ENCODE measurements at regions not wholly inside any gene's neighbourhood (a gene's known extent, or its start where the extent isn't known, plus 50 kb on each side); places are given as distances from the start of the nearest gene placed in this dataset.
"Not testable (repeated sequence)": the region's sequence is repeated elsewhere in the genome, so short reads cannot be mapped to it uniquely, and the experiment has no call there.

GRCh38 chr12:25615119-25615518 lies 62.0 kb upstream of the LMNTD1 start:
- H3K4me3 ChIP-seq (ENCODE audit: low read depth, low read length) = no peak overlapping the region
- peak; percentile 81 for DNase-seq (ENCODE audit: low read depth)

DNA sequence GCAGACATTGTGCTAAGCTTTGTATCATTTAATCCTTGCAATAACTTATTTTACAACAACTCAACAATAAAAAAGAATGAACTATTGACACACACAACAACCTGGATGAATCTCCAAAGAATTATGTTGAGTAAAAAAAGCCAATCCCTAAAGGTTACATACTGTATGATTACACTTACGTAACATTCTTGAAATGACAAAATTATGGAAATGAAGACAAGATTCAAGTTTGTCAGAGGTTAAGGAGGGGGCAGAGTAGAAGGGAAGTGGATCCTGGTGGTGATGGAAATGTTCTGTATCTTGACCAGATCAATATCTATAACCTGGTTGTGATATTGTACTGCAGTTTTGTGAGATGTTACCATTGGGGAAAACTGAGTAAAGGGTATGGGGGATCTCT lies 63.2 kb upstream of the LMNTD1 start:
- DNase-seq (ENCODE audit: low read depth) = no peak
- no peak overlapping the region for H3K4me3 ChIP-seq (ENCODE audit: low read depth, low read length)

- DNase-seq (ENCODE audit: low read depth) = no peak
- no peak overlapping the region for H3K4me3 ChIP-seq (ENCODE audit: low read depth, low read length)
Observed at GRCh38 chr12:25617991-25618390, 64.9 kb upstream of the LMNTD1 start.

DNA sequence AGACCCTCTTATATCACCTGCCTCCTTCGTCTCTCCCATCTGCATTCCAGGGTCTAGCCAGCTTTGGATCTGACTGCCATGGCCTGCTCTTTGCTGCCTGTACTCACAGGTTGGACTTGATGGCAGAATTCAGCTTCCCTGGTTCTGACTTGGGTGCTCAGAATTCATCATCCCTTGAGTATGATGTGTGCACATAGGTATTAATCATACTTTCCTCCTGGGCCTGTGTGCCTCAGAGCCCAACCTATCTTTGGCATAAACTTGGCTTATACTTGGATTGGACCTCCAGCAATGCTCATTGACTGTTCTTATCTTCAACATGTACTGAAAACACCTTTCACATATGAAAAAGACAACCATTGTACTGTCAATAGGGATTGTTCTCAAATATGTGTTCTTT lies 70.7 kb upstream of the LMNTD1 start:
- H3K4me3 ChIP-seq (ENCODE audit: low read depth, low read length) = no peak overlapping the region
- DNase-seq (ENCODE audit: low read depth) = no peak

DNA sequence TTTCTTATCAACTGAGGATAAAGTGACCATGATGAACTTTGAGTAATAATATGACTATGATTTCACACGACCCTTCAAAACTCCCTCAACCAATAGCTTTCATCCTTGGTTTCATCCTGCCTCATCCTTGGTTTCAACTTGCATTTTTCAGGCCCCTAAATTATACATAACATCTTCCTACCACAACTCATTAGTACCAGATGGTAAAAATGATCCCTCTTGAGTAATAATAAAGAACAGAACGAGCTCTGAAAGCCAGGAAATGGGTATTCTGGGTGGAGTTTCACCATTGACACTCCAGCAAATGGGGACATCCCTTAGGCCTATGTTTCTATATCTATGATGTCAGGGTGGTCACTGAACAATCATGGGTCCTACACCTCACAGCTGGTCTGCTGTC lies 72.1 kb upstream of the LMNTD1 start:
- no peak overlapping the region for H3K4me3 ChIP-seq (ENCODE audit: low read depth, low read length)
- no peak for DNase-seq (ENCODE audit: low read depth)

DNA sequence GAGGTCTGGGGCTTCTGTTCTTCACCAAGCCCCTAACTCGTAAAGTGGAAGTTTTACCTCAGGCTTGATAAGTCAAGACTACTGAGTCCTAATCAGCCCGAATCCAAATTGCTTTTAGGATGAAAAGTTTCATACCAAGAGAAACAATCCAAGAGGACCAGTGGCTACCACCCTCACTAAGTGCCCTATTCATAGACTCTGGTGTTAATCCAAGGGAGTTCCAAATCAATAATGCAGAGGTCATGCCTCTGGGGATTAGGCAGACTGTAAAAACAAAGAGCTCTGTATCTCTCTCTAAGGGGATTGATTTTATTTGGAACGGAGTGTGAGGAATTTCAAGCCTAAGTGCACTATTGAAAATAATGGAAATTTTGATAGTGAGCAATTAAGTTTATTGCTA lies 76.3 kb upstream of the LMNTD1 start:
- no peak for DNase-seq (ENCODE audit: low read depth)
- H3K4me3 ChIP-seq (ENCODE audit: low read depth, low read length) = no peak overlapping the region

- H3K4me3 ChIP-seq (ENCODE audit: low read depth, low read length); DNase-seq (ENCODE audit: low read depth): not testable (repeated sequence)
Observed at GRCh38 chr12:25630735-25631515, 77.8 kb upstream of the LMNTD1 start.

DNA sequence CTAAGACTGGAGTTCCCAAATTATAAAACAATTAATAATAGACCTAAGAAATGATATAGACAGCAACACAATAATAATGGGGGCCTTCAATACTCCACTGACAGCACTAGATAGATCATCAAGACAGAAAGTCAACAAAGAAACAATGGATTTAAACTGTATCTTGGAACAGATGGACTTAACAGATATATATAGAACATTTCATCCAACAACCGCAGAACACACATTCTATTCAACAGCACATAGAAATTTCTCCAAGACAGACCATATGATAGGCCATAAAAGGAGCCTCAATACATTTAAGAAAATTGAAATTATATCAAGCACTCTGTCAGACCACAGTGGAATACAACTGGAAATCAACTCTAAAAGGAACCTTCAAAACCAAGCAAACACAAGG lies 80.1 kb upstream of the LMNTD1 start:
- H3K4me3 ChIP-seq (ENCODE audit: low read depth, low read length); DNase-seq (ENCODE audit: low read depth): not testable (repeated sequence)

DNA sequence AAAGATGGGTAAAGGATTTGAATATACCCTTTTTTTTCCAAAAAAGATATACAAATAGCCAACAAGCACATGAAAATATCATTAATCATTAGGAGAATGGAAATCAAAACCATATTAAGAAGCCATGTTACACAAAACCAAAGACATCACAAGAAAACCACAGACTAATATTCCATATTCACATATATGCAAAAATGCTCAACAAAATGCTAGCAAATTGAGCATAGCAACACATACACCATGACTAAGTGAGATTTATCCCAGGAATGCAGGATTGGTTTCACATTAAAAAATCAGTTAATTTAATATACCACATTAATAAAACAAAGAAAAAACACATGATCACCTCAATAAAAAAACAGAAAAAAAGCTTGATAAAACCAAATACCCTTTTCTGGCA lies 84.7 kb upstream of the LMNTD1 start:
- H3K4me3 ChIP-seq (ENCODE audit: low read depth, low read length) = no peak overlapping the region
- DNase-seq (ENCODE audit: low read depth) = no peak

DNA sequence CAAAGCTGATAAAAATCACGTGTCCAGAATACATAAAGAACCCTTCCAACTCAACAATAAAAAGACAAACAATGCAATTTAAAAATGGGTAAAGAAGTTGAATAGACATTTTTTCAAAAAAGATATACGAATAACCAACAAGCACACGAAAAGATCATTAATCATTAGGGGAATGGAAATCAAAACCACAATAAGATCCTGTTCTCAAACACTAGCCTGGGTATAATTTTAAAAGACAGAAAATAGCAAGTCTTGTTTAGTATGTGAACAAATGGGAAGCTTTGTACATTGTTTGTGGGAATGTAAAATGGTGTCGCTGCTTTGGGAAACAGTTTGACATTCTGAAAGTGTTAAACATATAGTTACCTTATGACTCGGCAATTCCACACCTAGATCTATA lies 86.3 kb upstream of the LMNTD1 start:
- H3K4me3 ChIP-seq (ENCODE audit: low read depth, low read length) = no peak overlapping the region
- DNase-seq (ENCODE audit: low read depth) = no peak

- H3K4me3 ChIP-seq (ENCODE audit: low read depth, low read length) = no peak overlapping the region
- DNase-seq (ENCODE audit: low read depth) = no peak
Observed at GRCh38 chr12:25644979-25645378, 91.9 kb upstream of the LMNTD1 start.

DNA sequence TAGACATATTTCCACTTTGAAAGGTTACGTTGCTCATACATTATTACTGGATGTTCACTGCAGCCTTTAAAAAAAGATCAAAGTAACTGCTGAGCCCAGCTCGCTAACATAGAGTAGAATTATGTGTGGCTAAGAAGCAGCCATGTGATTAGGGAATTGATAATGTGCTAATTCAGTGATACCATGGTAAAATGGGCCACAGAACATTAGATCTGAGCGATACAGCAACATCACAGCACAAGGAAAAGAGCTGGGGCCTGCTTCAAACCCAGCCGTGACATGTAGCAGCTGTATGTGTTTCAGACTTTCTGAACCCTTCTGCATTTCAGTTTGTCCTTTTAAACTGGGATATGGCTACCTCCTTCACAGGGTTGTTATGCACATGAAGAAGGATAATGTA lies 92.3 kb upstream of the LMNTD1 start:
- DNase-seq (ENCODE audit: low read depth) = no peak
- H3K4me3 ChIP-seq (ENCODE audit: low read depth, low read length) = no peak overlapping the region

GRCh38 chr12:25651931-25652330 lies 98.8 kb upstream of the LMNTD1 start:
- no peak overlapping the region for H3K4me3 ChIP-seq (ENCODE audit: low read depth, low read length)
- DNase-seq (ENCODE audit: low read depth) = no peak

DNA sequence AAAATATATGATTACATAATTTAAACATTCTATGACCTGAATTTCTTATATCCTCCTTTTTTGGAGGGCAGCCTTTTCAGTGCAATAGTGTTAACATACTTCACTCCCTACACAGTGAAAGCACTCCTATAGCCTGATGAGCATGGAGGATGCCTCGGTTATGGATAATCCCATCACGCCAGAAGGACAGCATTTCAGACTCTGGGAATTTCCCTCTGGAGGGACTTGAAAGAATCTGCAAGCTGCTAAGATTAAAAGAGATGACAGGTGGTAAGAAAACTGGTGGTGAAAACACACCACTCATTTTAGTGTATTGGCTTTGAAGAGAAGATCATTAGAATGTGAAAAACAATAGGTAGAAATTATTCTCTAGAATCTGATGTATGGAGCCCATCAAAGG lies 99.3 kb upstream of the LMNTD1 start:
- no peak overlapping the region for H3K4me3 ChIP-seq (ENCODE audit: low read depth, low read length)

DNA sequence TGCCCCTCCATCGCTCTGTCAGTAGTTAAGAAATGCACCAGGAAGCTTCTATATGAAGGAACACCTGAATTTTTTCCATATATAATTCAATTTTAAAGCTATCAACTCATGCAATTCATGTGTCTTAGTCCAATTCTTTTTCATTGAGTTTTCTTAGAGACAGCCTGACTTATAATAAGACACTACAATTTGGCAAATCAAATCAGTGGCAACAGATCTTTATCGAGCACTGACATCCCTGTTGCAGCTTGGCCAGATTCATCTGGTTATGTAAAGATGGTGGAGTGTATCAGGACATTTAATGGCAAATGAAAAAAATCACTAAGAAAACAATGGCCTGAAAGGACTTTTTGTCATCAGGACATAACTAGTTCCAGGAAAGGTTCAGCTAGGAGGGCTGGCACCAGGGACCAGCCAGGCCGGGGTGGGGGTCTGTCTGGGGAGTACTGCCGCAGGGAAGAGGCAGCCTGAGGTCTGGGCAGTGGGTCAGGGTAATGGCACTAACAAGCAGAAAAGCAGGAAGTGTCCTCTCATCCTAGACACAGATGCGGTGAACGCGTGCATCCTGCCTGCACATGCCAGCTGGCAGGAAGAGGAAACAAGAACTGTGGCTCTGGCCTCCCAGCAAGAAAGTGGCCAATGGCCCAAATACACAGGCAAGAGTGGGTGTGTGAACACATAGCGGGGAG lies 100.5 kb upstream of the LMNTD1 start:
- no peak for DNase-seq (ENCODE audit: low read depth)
- H3K4me3 ChIP-seq (ENCODE audit: low read depth, low read length) = no peak overlapping the region

More for the DNA sequence above, 99.3 kb upstream of the LMNTD1 start:
- no peak for DNase-seq (ENCODE audit: low read depth)

DNA sequence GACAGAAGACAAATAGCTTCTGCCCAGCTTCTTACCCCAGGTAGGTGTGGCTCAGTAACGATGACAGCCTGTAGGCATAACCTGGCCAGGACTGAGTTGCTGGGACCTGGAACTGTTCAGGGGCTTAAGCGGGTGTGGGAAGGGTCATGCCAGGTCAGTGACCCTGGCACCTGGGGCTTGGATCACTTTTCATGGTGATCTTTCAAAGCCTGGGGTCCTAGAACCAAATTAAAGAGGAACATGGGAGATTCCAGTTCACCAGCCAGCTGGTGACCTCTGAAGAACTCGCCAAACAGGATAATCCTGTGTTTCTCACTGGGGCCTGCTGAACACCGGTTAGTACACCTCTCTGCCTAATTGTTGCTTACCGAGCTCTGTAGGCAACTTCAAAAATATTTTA lies 102.6 kb upstream of the LMNTD1 start:
- no peak overlapping the region for H3K4me3 ChIP-seq (ENCODE audit: low read depth, low read length)
- DNase-seq (ENCODE audit: low read depth) = no peak

DNA sequence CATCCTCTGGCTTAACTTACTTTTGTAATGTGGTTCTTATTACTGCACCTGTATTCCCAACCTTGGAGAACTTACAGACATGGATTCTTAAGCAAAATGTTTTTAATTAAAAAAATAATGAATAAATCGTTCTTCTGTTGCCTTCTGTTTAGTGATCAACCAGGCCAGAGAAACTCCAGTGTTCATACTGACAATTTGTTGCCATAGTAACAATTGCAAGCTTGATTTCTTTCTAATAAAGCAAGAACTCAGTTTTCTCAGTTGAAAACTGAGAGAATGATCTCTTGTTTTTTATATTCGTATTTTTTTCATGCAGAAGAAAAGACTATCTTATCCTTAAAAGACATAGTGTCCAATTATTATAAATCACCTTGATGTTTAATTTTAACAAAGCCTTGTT lies 106.5 kb upstream of the LMNTD1 start:
- DNase-seq (ENCODE audit: low read depth) = no peak
- H3K4me3 ChIP-seq (ENCODE audit: low read depth, low read length) = no peak overlapping the region

DNA sequence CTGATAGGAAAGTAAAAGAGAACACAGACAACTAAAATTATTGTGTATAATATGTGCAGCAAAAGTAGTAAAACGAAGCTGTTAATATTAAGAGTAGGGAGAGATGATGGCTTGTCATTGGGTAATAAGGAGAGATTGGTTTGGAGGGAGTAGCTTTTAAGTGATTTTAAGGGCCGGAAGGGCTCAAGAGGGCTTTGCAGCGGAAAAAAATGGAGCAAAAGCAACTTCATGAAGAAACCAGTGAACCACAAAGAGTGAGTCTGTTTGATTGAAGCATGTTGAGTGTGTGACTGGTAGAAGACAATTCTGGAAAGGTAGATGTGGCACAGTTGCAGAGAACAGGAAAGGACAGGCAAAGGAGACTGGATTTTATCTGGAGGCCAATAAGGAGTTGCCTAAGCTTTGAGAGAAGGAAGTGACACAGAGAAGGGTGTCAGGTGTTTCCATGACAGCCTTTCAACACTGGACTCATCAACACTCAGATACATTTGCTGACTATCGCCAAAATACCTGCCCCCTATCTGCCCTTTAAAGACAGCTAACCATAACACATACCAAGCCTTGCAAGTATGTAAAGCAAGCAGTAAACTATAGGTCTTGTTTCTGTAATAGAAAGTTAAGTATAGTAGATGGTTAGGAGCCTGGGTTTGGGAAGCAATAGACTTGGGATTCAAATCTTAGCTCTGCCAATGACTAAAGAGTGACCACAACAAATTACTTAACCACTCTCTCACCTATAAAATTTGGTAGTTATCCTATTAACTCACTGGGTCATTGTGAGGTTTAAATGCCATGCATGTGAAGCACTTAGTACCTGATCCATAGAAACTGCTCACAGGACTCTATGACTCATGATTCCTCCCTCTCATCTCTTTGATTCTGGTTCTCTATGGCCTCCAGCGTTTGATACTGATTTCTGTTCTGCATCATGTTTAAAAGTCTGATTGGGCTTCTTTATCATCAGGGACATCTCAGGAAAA lies 117.3 kb upstream of the LMNTD1 start:
- no peak for DNase-seq (ENCODE audit: low read depth)
- no peak overlapping the region for H3K4me3 ChIP-seq (ENCODE audit: low read depth, low read length)

- DNase-seq (ENCODE audit: low read depth) = no peak
- H3K4me3 ChIP-seq (ENCODE audit: low read depth, low read length) = no peak overlapping the region
Observed at GRCh38 chr12:25675808-25676207, 122.7 kb upstream of the LMNTD1 start.
